HG03432 (cell line): ENCODE measurements at regions not wholly inside any gene's neighbourhood (a gene's known extent, or its start where the extent isn't known, plus 50 kb on each side); places are given as distances from the start of the nearest gene placed in this dataset.
"Not testable (repeated sequence)": the region's sequence is repeated elsewhere in the genome, so short reads cannot be mapped to it uniquely, and the experiment has no call there.

Experiments
- ATAC-seq: cut with Tn5 transposase; IDR thresholded peaks from one replicate; pipeline ENCODE4 v1.9.1; 2021; ENCODE audit warnings: mild to moderate bottlenecking, moderate library complexity; ENCODE audit not compliant: unreplicated experiment

DNA sequence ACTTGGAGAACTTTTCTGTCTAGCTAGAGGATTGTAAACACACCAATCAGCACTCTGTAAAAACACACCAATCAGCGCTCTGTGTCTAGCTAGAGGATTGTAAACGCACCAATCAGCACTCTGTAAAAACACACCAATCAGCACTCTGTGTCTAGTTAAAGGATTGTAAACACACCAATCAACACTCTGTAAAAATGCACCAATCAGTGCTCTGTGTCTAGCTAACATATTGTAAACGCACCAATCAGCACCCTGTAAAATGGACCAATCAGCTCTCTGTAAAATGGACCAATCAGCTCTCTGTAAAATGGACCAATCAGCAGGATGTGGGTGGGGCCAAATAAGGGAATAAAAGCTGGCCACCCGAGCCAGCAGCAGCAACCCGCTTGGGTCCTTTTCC lies 91.1 kb upstream of the KRAS start:
- ATAC-seq = not testable (repeated sequence)

GRCh38 chr12:25337916-25338315 lies 87.2 kb upstream of the KRAS start:
- ATAC-seq = no peak

GRCh38 chr12:25332143-25332542 lies 81.4 kb upstream of the KRAS start:
- ATAC-seq = peak; percentile 84

- no peak for ATAC-seq
Observed at GRCh38 chr12:25328072-25328712, 77.5 kb upstream of the KRAS start.

- ATAC-seq = no peak
Observed at GRCh38 chr12:25327321-25327720, 76.6 kb upstream of the KRAS start.

GRCh38 chr12:25326326-25326725 lies 75.6 kb upstream of the KRAS start:
- no peak for ATAC-seq

DNA sequence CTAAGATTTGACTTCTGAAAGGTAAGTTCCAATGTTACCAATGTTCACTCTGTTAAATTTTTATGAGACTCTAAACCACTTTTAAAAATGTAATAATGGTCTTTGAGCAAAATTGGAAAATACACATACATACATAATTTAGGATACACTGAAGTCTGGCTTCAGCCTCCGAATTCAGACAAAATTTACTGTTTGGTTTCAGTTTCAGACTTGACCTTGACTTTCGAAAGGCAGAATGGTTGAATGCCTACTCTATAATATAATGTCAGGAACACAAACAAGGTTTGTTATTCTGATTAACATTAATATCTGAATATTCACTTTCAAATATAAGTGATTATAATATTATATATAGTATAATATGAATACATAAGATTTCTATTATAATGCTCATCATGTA lies 74.1 kb upstream of the KRAS start:
- ATAC-seq = no peak

DNA sequence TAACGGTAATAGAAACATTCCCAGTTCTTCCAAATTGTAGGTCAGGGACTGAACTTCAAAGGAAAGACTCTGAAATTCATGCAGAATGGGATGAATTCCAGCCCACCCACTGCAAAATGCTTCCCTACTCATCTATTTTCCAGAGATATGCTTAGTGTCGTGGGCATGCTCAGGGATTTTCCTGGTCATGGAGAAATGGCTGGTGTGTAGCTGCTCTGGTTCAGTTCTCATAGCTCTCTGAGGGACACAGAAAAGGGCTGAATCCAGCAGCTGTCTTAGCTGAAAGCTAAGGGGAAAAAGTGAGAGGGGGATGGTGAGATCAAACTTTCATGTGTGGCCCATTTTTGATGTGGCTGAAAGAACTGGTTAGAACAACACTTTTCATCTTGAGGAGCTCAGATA lies 72.9 kb upstream of the KRAS start:
- ATAC-seq = no peak

DNA sequence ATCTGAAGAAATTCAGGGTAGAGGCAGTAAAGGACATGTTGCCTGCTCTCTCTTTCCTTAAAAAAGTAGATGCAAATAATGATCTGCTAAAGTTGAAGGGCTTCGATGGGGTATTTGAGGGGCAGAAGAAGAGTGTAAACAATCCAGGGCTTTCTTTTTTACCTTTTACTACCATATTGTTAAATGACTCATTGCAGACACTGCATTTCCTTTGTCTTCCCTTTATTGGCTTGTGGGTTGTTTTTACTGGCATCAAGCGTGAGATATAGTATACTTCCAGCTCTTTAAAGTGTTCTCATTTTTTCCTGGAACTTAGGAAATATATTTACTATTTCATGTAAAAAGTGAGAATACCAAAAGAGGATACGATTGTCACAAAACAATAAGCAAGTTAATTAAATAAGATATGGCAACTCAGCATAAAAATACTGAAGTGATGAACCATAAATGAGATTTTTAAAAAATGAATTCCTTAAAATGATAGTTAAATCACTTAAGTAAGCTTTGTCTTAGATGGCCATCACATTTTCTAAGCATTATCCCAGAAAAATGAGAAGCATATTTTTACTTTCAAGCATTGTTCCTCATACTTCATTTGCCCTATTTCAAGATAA lies 72.3 kb upstream of the KRAS start:
- no peak for ATAC-seq

- ATAC-seq = no peak
Observed at GRCh38 chr12:25322351-25322750, 71.6 kb upstream of the KRAS start.

DNA sequence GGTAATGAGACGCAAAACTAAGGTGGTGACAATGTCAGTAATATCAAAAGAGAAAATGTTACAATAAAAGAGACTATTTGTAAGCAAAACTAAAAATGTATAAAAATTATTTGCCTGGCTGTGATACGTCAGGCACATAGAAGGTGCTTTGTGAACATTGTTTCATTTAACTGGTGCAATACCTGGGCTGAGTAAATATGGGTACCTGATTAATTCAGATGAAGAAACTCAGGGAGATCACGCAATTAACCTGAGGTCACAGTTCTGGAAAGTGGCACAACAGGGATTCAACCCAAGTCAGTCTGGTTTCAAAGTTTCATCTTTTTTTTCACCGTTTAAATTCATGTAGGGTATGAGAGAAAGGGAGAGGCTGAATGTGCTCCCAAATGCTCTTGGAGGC lies 71.0 kb upstream of the KRAS start:
- ATAC-seq = no peak

GRCh38 chr12:25320123-25321006 lies 69.6 kb upstream of the KRAS start:
- peak; percentile 80 for ATAC-seq

- ATAC-seq = peak; percentile 17
Observed at GRCh38 chr12:25319233-25319984, 68.7 kb upstream of the KRAS start.

GRCh38 chr12:25317553-25317952 lies 66.8 kb upstream of the KRAS start:
- no peak for ATAC-seq

DNA sequence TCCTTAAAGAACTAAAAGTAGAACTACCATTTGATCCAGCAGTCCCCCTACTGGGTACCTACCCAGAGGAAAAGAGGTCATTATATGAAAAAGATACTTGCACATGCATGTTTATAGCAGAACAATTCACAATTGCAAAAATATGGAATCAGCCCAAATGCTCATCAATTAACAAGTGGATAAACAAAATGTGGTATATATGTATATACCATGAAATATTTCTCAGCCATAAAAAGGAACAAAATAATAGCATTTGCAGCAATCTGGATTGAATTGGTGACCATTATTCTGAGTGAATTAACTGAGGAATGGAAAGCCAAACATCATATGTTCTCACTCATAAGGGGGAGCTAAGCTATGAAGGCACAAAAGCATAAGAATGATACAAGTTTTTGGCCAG lies 64.7 kb upstream of the KRAS start:
- no peak for ATAC-seq

DNA sequence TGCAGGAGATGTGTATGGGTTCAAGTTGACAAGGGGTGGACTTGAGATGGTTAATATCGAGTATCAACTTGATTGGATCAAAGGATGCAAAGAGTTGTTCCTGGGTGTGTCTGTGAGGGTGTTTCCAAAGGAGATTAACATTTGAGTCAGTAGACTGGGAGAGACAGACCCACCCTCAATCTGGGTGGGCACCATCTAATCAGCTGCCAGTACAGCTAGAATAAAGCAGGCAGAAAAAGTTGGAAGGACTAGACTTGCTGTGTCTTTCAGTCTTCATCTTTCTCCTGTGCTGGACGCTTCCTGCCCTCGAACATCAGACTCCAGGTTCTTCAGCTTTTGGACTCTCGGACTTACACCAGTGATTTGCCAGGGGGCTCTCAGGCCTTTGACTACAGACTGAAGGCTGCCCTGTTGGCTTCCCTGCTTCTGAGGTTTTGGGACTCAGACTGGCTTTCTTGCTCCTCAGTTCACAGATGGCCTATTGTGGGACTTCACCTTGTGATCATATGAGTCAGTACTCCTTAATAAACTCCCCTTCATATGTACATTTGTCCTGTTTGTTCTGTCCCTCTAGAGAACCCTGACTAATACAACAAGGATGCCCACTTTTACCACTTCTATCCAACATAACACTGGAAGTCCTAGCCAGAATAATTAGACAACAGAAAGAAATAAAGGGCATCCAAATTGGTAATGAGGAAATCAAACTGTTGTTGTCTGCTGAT lies 62.7 kb upstream of the KRAS start:
- ATAC-seq = not testable (repeated sequence)

DNA sequence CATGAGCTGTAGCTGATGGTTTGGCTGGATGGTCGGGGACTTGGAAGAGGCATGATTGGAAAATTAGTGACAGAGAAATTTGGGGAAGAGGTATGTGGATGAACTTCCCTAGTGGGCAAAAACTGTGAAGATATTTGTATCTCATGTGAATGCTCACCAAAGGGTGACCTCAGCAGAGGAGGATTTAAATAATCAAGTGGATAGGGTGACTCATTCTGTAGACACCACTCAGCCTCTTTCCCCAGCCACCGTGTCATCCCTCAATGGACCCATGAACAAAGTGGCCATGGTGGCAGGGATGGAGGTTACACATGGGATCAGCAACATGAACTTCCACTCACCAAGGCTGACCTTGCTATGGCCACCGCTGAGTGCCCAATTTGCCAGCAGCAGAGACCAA lies 60.8 kb upstream of the KRAS start:
- ATAC-seq = no peak

DNA sequence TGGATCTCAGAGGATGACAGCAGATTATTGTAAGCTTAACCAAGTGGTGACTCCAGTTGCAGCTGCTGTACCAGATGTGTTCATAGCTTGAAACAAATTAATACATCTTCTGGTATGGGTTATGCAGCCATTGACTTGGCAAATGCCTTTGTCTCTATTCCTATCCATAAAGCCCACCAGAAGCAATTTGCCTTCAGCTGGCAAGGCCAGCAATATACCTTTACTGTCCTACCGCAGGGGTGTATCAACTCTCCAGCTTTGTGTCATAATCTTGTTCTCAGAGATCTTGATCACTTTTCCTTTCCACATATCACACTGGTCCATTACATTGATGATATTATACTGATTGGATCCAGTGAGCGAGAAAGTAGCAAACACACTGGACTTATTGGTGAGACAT lies 59.3 kb upstream of the KRAS start:
- not testable (repeated sequence) for ATAC-seq

DNA sequence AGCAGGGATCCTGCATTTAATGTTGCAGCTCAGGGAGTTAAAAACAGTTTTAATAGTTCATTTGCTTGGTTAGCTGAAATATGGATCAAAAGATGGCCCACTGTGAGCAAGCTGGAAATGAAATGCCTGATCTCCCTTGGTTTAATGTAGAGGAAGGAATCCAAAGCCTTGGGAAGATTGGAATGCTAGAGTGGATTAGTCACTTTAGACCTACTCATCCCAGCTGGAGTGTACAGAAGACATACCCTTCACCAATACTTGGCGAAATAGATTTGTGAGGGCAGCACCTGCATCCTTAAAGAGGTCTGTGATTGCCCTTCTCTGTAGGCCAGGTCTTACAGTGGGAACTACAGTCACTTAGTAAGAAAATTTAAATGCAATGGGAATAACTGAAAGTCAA lies 58.0 kb upstream of the KRAS start:
- ATAC-seq = no peak

DNA sequence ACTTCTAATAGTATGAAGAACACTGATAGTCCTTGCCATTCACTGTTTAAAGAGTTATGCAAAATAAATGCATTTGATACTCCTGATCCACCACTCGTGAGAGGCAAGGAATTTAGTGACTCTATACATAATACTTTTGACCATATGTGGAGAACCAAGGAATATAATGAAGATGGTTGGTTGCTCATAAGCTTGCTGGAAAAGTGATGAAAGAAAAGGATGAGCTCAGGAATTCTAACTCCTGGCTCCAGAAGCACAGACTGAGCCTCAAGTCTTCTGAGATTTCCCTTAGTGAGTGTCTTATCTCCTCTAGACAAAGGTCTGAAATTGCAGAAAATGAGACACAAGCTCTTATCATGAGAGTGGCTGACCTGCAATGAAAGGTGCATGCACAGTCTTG lies 57.1 kb upstream of the KRAS start:
- no peak for ATAC-seq

- no peak for ATAC-seq
Observed at GRCh38 chr12:25301798-25302197, 51.1 kb upstream of the KRAS start.
